Neural cell (in vitro differentiated cells): ENCODE measurements at regions not wholly inside any gene's neighbourhood (a gene's known extent, or its start where the extent isn't known, plus 50 kb on each side); places are given as distances from the start of the nearest gene placed in this dataset.

Source experiments
- H2AFZ ChIP-seq: fragments of 200-600, 300-800 bp; sonication (generic), shearing (Covaris generic); 2 replicates; pipeline ENCODE4 v1.6.0; 2014; ENCODE audit warnings: low read depth, mild to moderate bottlenecking, antibody characterized with exemption, low read length, moderate library complexity
- H3F3A ChIP-seq: fragments of 200-600 bp; shearing (Covaris generic); 2 replicates; pipeline ENCODE4 v1.6.1; 2016; ENCODE audit warnings: mild to moderate bottlenecking, moderate library complexity, mixed read lengths, antibody characterized with exemption, low read length; ENCODE audit not compliant: insufficient read depth, poor library complexity, severe bottlenecking
- H3K27ac ChIP-seq: fragments of 200-600, 300-800 bp; sonication (generic), shearing (Covaris generic); 2 replicates; pipeline ENCODE4 v1.5.1; 2014; ENCODE audit warnings: mild to moderate bottlenecking, low read length, moderate library complexity
- H3K27me3 ChIP-seq: fragments of 300-800, 200-600 bp; sonication (generic), shearing (Covaris generic); 2 replicates; pipeline ENCODE4 v1.6.0; 2014; ENCODE audit warnings: mild to moderate bottlenecking, low read depth, low read length, moderate library complexity; ENCODE audit not compliant: insufficient read depth
- H3K36me3 ChIP-seq: fragments of 300-800, 200-600 bp; sonication (generic), shearing (Covaris generic); 2 replicates; pipeline ENCODE4 v1.5.1; 2014; ENCODE audit warnings: mild to moderate bottlenecking, antibody characterized with exemption, low read length, moderate library complexity; ENCODE audit not compliant: insufficient read depth
- H3K4me2 ChIP-seq: fragments of 300-800, 200-600 bp; sonication (generic), shearing (Covaris generic); 2 replicates; pipeline ENCODE4 v1.6.0; 2014; ENCODE audit warnings: mild to moderate bottlenecking, low read length
- H3K4me3 ChIP-seq: fragments of 300-800, 200-600 bp; sonication (generic), shearing (Covaris generic); 2 replicates; pipeline ENCODE4 v1.5.1; 2014; ENCODE audit warnings: mild to moderate bottlenecking, low read length, moderate library complexity
- H3K79me2 ChIP-seq: fragments of 200-600 bp; shearing (Covaris generic); replicated peaks from 2 replicates; pipeline ENCODE4 v1.6.0; 2014; ENCODE audit warnings: mild to moderate bottlenecking, low read length, moderate library complexity; ENCODE audit not compliant: insufficient read depth
- H3K9ac ChIP-seq: fragments of 300-800, 200-600 bp; sonication (generic), shearing (Covaris generic); 2 replicates; pipeline ENCODE4 v1.6.1; 2016; ENCODE audit warnings: mild to moderate bottlenecking, low read length, mixed read lengths
- H3K9me2 ChIP-seq: fragments of 200-600 bp; shearing (Covaris generic); 2 replicates; pipeline ENCODE4 v1.6.1; 2016; ENCODE audit warnings: mild to moderate bottlenecking, low read length, mixed read lengths; ENCODE audit not compliant: insufficient read depth
- H3K9me3 ChIP-seq: fragments of 200-600, 300-800 bp; sonication (generic), shearing (Covaris generic); 2 replicates; pipeline ENCODE4 v1.6.1; 2016; ENCODE audit warnings: mild to moderate bottlenecking, mixed run types, low read length, moderate library complexity, mixed read lengths
- H4K20me1 ChIP-seq: fragments of 200-600 bp; shearing (Covaris generic); 2 replicates; pipeline ENCODE4 v1.6.1; 2016; ENCODE audit warnings: mild to moderate bottlenecking, mixed run types; ENCODE audit not compliant: insufficient read depth
- EP300 ChIP-seq: fragments of 450-650 bp; conservative IDR thresholded peaks from 2 replicates; pipeline ENCODE4 v1.6.1; 2014; ENCODE audit warnings: antibody characterized with exemption, mild to moderate bottlenecking, moderate library complexity; ENCODE audit not compliant: poor library complexity, severe bottlenecking
- EZH2 ChIP-seq: fragments of 200-600, 300-800 bp; shearing (Covaris generic), sonication (generic); IDR thresholded peaks from 2 replicates; pipeline ENCODE4 v1.6.1; 2014; ENCODE audit warnings: antibody characterized with exemption, low read length, borderline replicate concordance, mild to moderate bottlenecking; ENCODE audit not compliant: insufficient read depth, poor library complexity, severe bottlenecking
- MXI1 ChIP-seq: fragments of 450-650 bp; conservative IDR thresholded peaks from 2 replicates; pipeline ENCODE4 v1.6.1; 2014; ENCODE audit warnings: antibody characterized with exemption, mild to moderate bottlenecking; ENCODE audit not compliant: poor library complexity, severe bottlenecking
- POLR2AphosphoS5 ChIP-seq: IDR thresholded peaks from 2 replicates; pipeline ENCODE4 v1.6.1; 2012
- RAD21 ChIP-seq: fragments of 450-650 bp; conservative IDR thresholded peaks from 2 replicates; pipeline ENCODE4 v1.6.1; 2014; ENCODE audit warnings: antibody characterized with exemption, mild to moderate bottlenecking, moderate library complexity
- SMC3 ChIP-seq: fragments of 450-650 bp; conservative IDR thresholded peaks from 2 replicates; pipeline ENCODE4 v1.6.1; 2014; ENCODE audit warnings: antibody characterized with exemption, mild to moderate bottlenecking, moderate library complexity; ENCODE audit not compliant: poor library complexity
- TAF1 ChIP-seq: IDR thresholded peaks from 2 replicates; pipeline ENCODE4 v1.6.1; 2012; ENCODE audit warnings: low read depth
- TF ChIP-seq, protein P1 (sequence below): IDR thresholded peaks from 2 replicates; pipeline ENCODE4 v1.6.1; 2012; ENCODE audit warnings: borderline replicate concordance
- TF ChIP-seq, protein P2 (sequence below): fragments of 450-650 bp; IDR thresholded peaks from 2 replicates; pipeline ENCODE4 v1.5.1; 2014; ENCODE audit warnings: antibody characterized with exemption, mild to moderate bottlenecking, moderate library complexity; ENCODE audit not compliant: poor library complexity, severe bottlenecking

DNA sequence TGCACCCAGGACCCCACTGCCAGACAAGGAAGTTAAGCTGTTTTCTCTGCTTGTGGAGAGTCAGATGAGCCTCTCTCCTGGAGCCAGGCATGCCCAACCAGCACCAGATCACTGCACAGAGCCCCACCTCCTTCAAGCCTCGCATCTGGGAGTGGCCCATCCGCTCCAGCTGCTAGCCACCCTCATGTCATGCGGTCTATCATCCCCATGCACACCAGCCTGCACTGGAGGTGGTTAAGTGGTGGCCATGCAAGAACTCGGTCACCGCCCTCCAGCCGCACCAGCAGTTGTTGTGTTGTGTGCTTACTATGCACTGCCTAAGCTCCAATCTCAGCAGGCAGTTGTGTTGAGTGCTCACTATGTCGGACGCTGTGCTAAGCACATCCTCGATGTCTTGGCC is 177.9 kb upstream of the SLC14A2 start:
- Histone ChIP-seq H3K79me2 (no peaks in the 10 kb centered on the region), H3K9me2 (no peaks in the 10 kb centered on the region), H2AFZ (no peak overlapping the region), H3K27me3 (no peaks in the 10 kb centered on the region), H3K9ac (no peak overlapping the region), H4K20me1 (no peaks in the 10 kb centered on the region), H3K9me3 (no peaks in the 10 kb centered on the region), H3K4me2 (no peak overlapping the region), H3K36me3 (no peaks in the 10 kb centered on the region), H3K27ac (no peak overlapping the region), H3F3A (no peaks in the 10 kb centered on the region), H3K4me3 (no peak overlapping the region)
- TF ChIP-seq POLR2AphosphoS5 (no peak), TAF1 (no peak), SMC3 (no peak), MXI1 (no peak), EP300 (no peak), EZH2 (no peak), RAD21 (no peak)
- TF ChIP-seq, protein P1, sequence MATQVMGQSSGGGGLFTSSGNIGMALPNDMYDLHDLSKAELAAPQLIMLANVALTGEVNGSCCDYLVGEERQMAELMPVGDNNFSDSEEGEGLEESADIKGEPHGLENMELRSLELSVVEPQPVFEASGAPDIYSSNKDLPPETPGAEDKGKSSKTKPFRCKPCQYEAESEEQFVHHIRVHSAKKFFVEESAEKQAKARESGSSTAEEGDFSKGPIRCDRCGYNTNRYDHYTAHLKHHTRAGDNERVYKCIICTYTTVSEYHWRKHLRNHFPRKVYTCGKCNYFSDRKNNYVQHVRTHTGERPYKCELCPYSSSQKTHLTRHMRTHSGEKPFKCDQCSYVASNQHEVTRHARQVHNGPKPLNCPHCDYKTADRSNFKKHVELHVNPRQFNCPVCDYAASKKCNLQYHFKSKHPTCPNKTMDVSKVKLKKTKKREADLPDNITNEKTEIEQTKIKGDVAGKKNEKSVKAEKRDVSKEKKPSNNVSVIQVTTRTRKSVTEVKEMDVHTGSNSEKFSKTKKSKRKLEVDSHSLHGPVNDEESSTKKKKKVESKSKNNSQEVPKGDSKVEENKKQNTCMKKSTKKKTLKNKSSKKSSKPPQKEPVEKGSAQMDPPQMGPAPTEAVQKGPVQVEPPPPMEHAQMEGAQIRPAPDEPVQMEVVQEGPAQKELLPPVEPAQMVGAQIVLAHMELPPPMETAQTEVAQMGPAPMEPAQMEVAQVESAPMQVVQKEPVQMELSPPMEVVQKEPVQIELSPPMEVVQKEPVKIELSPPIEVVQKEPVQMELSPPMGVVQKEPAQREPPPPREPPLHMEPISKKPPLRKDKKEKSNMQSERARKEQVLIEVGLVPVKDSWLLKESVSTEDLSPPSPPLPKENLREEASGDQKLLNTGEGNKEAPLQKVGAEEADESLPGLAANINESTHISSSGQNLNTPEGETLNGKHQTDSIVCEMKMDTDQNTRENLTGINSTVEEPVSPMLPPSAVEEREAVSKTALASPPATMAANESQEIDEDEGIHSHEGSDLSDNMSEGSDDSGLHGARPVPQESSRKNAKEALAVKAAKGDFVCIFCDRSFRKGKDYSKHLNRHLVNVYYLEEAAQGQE: no peak
- TF ChIP-seq, protein P2, sequence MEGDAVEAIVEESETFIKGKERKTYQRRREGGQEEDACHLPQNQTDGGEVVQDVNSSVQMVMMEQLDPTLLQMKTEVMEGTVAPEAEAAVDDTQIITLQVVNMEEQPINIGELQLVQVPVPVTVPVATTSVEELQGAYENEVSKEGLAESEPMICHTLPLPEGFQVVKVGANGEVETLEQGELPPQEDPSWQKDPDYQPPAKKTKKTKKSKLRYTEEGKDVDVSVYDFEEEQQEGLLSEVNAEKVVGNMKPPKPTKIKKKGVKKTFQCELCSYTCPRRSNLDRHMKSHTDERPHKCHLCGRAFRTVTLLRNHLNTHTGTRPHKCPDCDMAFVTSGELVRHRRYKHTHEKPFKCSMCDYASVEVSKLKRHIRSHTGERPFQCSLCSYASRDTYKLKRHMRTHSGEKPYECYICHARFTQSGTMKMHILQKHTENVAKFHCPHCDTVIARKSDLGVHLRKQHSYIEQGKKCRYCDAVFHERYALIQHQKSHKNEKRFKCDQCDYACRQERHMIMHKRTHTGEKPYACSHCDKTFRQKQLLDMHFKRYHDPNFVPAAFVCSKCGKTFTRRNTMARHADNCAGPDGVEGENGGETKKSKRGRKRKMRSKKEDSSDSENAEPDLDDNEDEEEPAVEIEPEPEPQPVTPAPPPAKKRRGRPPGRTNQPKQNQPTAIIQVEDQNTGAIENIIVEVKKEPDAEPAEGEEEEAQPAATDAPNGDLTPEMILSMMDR: no peak

DNA sequence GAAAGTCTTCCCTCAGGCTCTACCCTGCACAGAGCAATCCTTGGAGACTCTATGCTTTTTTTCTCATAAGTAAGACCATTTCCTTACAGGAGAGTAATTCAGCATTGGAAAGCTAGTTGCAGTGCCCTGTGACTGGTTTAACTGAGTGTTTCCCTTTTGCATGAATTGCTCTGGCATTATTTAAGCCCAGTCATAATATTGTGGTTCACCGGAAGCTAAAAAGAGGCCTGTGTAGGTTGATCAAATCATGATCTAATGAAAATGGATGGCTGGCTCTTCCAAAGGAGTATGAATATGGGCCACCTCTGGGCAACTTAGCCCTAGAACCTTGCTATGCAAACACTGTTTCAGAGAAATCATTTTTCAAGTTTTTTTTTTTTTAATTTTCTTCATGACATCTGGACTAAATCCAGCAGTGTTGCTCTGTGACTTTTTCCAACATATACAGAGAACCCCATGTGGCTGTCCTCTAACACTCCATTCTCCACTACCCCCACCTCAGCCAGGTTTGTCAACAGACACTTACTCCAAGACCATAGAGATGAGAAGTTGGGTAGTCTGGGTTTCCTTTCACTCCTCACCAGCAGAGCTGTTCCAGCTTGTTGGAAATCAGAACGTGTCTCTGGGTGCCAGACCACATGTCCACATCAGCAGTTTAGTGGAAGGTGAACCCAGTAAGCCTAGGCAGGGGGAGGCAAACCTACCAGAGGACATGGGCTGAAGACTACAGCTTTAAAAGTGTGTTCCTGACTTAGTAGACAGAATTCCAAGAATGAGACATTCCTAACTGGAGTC is 175.2 kb upstream of the SLC14A2 start:
- TF ChIP-seq RAD21 (no peak), POLR2AphosphoS5 (no peak), TAF1 (no peak), EP300 (no peak), EZH2 (no peak), MXI1 (no peak), SMC3 (no peak)
- TF ChIP-seq, protein P1: no peak
- TF ChIP-seq, protein P2: no peak
- no peak overlapping the region for H3K9ac ChIP-seq

More for the DNA sequence above, 175.2 kb upstream of the SLC14A2 start:
- H3K9me2 ChIP-seq: no peaks in the 10 kb centered on the region
- H3K27ac ChIP-seq: no peak overlapping the region
- H3K36me3 ChIP-seq: no peaks in the 10 kb centered on the region
- H3K9me3 ChIP-seq: no peaks in the 10 kb centered on the region
- no peak overlapping the region for H2AFZ ChIP-seq
- H4K20me1 ChIP-seq: no peaks in the 10 kb centered on the region
- no peaks in the 10 kb centered on the region for H3K27me3 ChIP-seq
- H3F3A ChIP-seq: no peaks in the 10 kb centered on the region
- H3K4me3 ChIP-seq: no peak overlapping the region
- no peaks in the 10 kb centered on the region for H3K79me2 ChIP-seq
- no peak overlapping the region for H3K4me2 ChIP-seq
